Hematopoietic multipotent progenitor cell (in vitro differentiated cells): ENCODE measurements at regions not wholly inside any gene's neighbourhood (a gene's known extent, or its start where the extent isn't known, plus 50 kb on each side); places are given as distances from the start of the nearest gene placed in this dataset.

ENCODE experiments used
- DNase-seq, 3 donors: peaks; one replicate each; pipeline ENCODE4 v3.0.0-alpha.2; 2011 to 2015; ENCODE audit warnings: low read depth in 2 of 3, low spot score in 2 of 3

GRCh38 chrY:15162211-15162610 lies 637.9 kb downstream of the NLGN4Y start:
- no peak for DNase-seq

GRCh38 chrY:15179890-15180289 lies 655.6 kb downstream of the NLGN4Y start:
- DNase-seq = no peak

GRCh38 chrY:15229056-15229455 lies 704.7 kb downstream of the NLGN4Y start:
- DNase-seq = no peak

- no peak for DNase-seq
These were observed 715.3 kb downstream of the NLGN4Y start for GRCh38 chrY:15239596-15240132.

- DNase-seq = no peak
These were observed 735.0 kb downstream of the NLGN4Y start for GRCh38 chrY:15259286-15259685.

- DNase-seq = no peak
These were observed 762.2 kb downstream of the NLGN4Y start for GRCh38 chrY:15286572-15286971.

- no peak for DNase-seq
These were observed 765.5 kb downstream of the NLGN4Y start for GRCh38 chrY:15289821-15290220.

- DNase-seq = no peak
These were observed 768.6 kb downstream of the NLGN4Y start for GRCh38 chrY:15292881-15293280.

GRCh38 chrY:15301879-15302278 lies 777.5 kb downstream of the NLGN4Y start:
- no peak for DNase-seq

GRCh38 chrY:15312166-15312565 lies 787.8 kb downstream of the NLGN4Y start:
- DNase-seq = no peak

GRCh38 chrY:15324189-15324588 lies 799.9 kb downstream of the NLGN4Y start:
- no peak for DNase-seq

GRCh38 chrY:15325201-15325600 lies 800.9 kb downstream of the NLGN4Y start:
- DNase-seq = no peak

- no peak for DNase-seq
These were observed 802.3 kb downstream of the NLGN4Y start for GRCh38 chrY:15326673-15327072.

- DNase-seq = no peak
These were observed 804.5 kb downstream of the NLGN4Y start for GRCh38 chrY:15328848-15329247.

- no peak for DNase-seq
These were observed 819.2 kb downstream of the NLGN4Y start for GRCh38 chrY:15343522-15343921.

GRCh38 chrY:15345471-15346155 lies 821.3 kb downstream of the NLGN4Y start:
- DNase-seq = no peak

- DNase-seq = no peak
These were observed 825.0 kb downstream of the NLGN4Y start for GRCh38 chrY:15349351-15349750.

GRCh38 chrY:15355321-15355720 lies 831.0 kb downstream of the NLGN4Y start:
- DNase-seq = no peak

- no peak for DNase-seq
These were observed 836.1 kb downstream of the NLGN4Y start for GRCh38 chrY:15360471-15360870.

- DNase-seq = no peak
These were observed 840.7 kb downstream of the NLGN4Y start for GRCh38 chrY:15364996-15365395.

GRCh38 chrY:15368786-15369185 lies 844.5 kb downstream of the NLGN4Y start:
- no peak for DNase-seq

- no peak for DNase-seq
These were observed 860.8 kb downstream of the NLGN4Y start for GRCh38 chrY:15385178-15385577.
